ENCODE measurements at regions not wholly inside any gene's neighbourhood (a gene's known extent, or its start where the extent isn't known, plus 50 kb on each side); places are given as distances from the start of the nearest gene placed in this dataset.

- no peak for DNase-seq (ENCODE audit: low read depth in 1 of 2, low spot score in 1 of 2)
- Histone ChIP-seq H3K27me3 (ENCODE audit: insufficient read depth, poor library complexity, severe bottlenecking) (no peaks in the 10 kb centered on the region), H3K27ac (replicated peaks) (no peak overlapping the region), H3K4me3 (replicated peaks; ENCODE audit: insufficient read depth, low read length) (no peak overlapping the region)
- no peak for TF ChIP-seq CTCF (IDR thresholded peaks at IDR 0.05; ENCODE audit: insufficient read depth, low read length)
- TF ChIP-seq GABPA (IDR thresholded peaks at IDR 0.05; ENCODE audit: low read depth), result no peak
- no peak for TF ChIP-seq SPI1 (IDR thresholded peaks at IDR 0.05; ENCODE audit: borderline replicate concordance, low read depth)
- TF ChIP-seq REST (IDR thresholded peaks at IDR 0.05; ENCODE audit: insufficient replicate concordance, low read depth), result no peak
- TF ChIP-seq POLR2AphosphoS5 (IDR thresholded peaks at IDR 0.05; ENCODE audit: low read depth), result no peak
These were observed 219.8 kb upstream of the THRB start for GRCh38 chr3:24714436-24714835.

- TF ChIP-seq POLR2AphosphoS5 (IDR thresholded peaks at IDR 0.05; ENCODE audit: low read depth) (no peak), SPI1 (IDR thresholded peaks at IDR 0.05; ENCODE audit: borderline replicate concordance, low read depth) (no peak), CTCF (IDR thresholded peaks at IDR 0.05; ENCODE audit: insufficient read depth, low read length) (no peak), REST (IDR thresholded peaks at IDR 0.05; ENCODE audit: insufficient replicate concordance, low read depth) (no peak), GABPA (IDR thresholded peaks at IDR 0.05; ENCODE audit: low read depth) (no peak)
- Histone ChIP-seq H3K27me3 (ENCODE audit: insufficient read depth, poor library complexity, severe bottlenecking) (no peaks in the 10 kb centered on the region), H3K27ac (replicated peaks) (no peak overlapping the region), H3K4me3 (replicated peaks; ENCODE audit: insufficient read depth, low read length) (no peak overlapping the region)
- no peak for DNase-seq (ENCODE audit: low read depth in 1 of 2, low spot score in 1 of 2)
These were observed 220.6 kb upstream of the THRB start for GRCh38 chr3:24715171-24715792.

- no peaks in the 10 kb centered on the region for H3K27me3 ChIP-seq (ENCODE audit: insufficient read depth, poor library complexity, severe bottlenecking)
- TF ChIP-seq REST (IDR thresholded peaks at IDR 0.05; ENCODE audit: insufficient replicate concordance, low read depth), result no peak
- TF ChIP-seq CTCF (IDR thresholded peaks at IDR 0.05; ENCODE audit: insufficient read depth, low read length), result no peak
- TF ChIP-seq GABPA (IDR thresholded peaks at IDR 0.05; ENCODE audit: low read depth), result no peak
- no peak for TF ChIP-seq POLR2AphosphoS5 (IDR thresholded peaks at IDR 0.05; ENCODE audit: low read depth)
- TF ChIP-seq SPI1 (IDR thresholded peaks at IDR 0.05; ENCODE audit: borderline replicate concordance, low read depth), result no peak
- DNase-seq (ENCODE audit: low read depth in 1 of 2, low spot score in 1 of 2), result no peak
These were observed 227.4 kb upstream of the THRB start for GRCh38 chr3:24722087-24722486.

More at GRCh38 chr3:24722087-24722486, 227.4 kb upstream of the THRB start:
- no peak overlapping the region for H3K4me3 ChIP-seq (replicated peaks; ENCODE audit: insufficient read depth, low read length)
- no peak overlapping the region for H3K27ac ChIP-seq (replicated peaks)
